Small intestine (tissue), 7 donors: ENCODE measurements at regions not wholly inside any gene's neighbourhood (a gene's known extent, or its start where the extent isn't known, plus 50 kb on each side); places are given as distances from the start of the nearest gene placed in this dataset.
"Not testable (repeated sequence)": the region's sequence is repeated elsewhere in the genome, so short reads cannot be mapped to it uniquely, and the experiment has no call there.

Experiments
- DNase-seq, 2 donors: peaks; one replicate each; pipeline versions ENCODE4 v3.0.0 to v3.0.0-alpha.2; 2013
- FAIRE-seq: peaks from 2 replicates; lab custom pipeline; 2012; peaks lifted over from hg19 to GRCh38; lab: Jason Lieb, UNC
- H3K27ac ChIP-seq, 3 donors: one replicate each; pipeline ENCODE4 v1.5.1; 2013; ENCODE audit warnings: low read length in 2 of 3, mild to moderate bottlenecking in 2 of 3, control low read depth in 1 of 3, inconsistent platforms in 1 of 3, low read depth in 1 of 3, moderate library complexity in 1 of 3
- H3K27me3 ChIP-seq, 3 donors: one replicate each; pipeline ENCODE4 v1.6.1; 2013; ENCODE audit warnings: low read length in 3 of 3, inconsistent platforms in 1 of 3; ENCODE audit not compliant: control insufficient read depth in 3 of 3, insufficient read depth in 3 of 3
- H3K36me3 ChIP-seq, 3 donors: one replicate each; pipeline ENCODE4 v1.6.1; 2013; ENCODE audit warnings: low read length in 3 of 3, inconsistent platforms in 1 of 3, low read depth in 1 of 3, mild to moderate bottlenecking in 1 of 3, moderate library complexity in 1 of 3; ENCODE audit not compliant: control insufficient read depth in 3 of 3, insufficient read depth in 2 of 3
- H3K4me1 ChIP-seq, 3 donors: one replicate each; pipeline ENCODE4 v1.6.1; 2013; ENCODE audit warnings: low read length in 2 of 3, inconsistent platforms in 1 of 3, low read depth in 1 of 3, mild to moderate bottlenecking in 1 of 3, moderate library complexity in 1 of 3; ENCODE audit not compliant: control insufficient read depth in 3 of 3, insufficient read depth in 2 of 3
- H3K4me3 ChIP-seq, 3 donors: one replicate each; pipeline ENCODE4 v1.5.1; 2013; ENCODE audit warnings: low read length in 3 of 3, control low read depth in 1 of 3, inconsistent platforms in 1 of 3, low read depth in 1 of 3, mild to moderate bottlenecking in 1 of 3, moderate library complexity in 1 of 3
- H3K9me3 ChIP-seq, 2 donors: one replicate each; pipeline ENCODE4 v1.6.1; 2013; ENCODE audit warnings: low read depth in 1 of 2, low read length in 1 of 2; ENCODE audit not compliant: control insufficient read depth in 2 of 2, insufficient read depth in 1 of 2
- WGBS, 3 donors: extraction: QIAGEN DNeasy Blood & Tissue Kit; methylation state at CpG; one replicate each; pipeline ENCODE4 v1.1.7; 2013; 5-methylcytosine and 5-hydroxymethylcytosine counted together
- donor health status: healthy with polysubstance abuse.
- donor health status: control.
- donor health status: control.
- donor health status: Bipolar disorder and iron deficiency.
- donor health status: healthy.

GRCh38 chr2:4980995-4981394, 711.2 kb upstream of the SOX11 start:
- H3K4me1 ChIP-seq: no peaks in the 10 kb centered on the region
- H3K9me3 ChIP-seq: no peaks in the 10 kb centered on the region
- H3K27me3 ChIP-seq: no peaks in the 10 kb centered on the region
- FAIRE-seq (no peak), DNase-seq (no peak)
- no peak overlapping the region for H3K4me3 ChIP-seq
- 77 to 83% (median 79%) methylated on average over 5 of the region's 5 CpGs for WGBS, 3 donors
- no peaks in the 10 kb centered on the region for H3K36me3 ChIP-seq
- H3K27ac ChIP-seq: no peak overlapping the region

GRCh38 chr2:4981802-4982409, 710.3 kb upstream of the SOX11 start:
- DNase-seq (no peak), FAIRE-seq (no peak)
- H3K4me3 ChIP-seq: no peak overlapping the region
- H3K36me3 ChIP-seq: no peaks in the 10 kb centered on the region
- H3K27me3 ChIP-seq: no peaks in the 10 kb centered on the region
- H3K4me1 ChIP-seq: no peaks in the 10 kb centered on the region
- 44 to 58% (median 47%) methylated on average over 1 of the region's 1 CpG for WGBS, 3 donors
- H3K27ac ChIP-seq: no peak overlapping the region
- H3K9me3 ChIP-seq: no peaks in the 10 kb centered on the region

GRCh38 chr2:4988444-4988843, 703.7 kb upstream of the SOX11 start:
- not testable (repeated sequence) for H3K27me3 ChIP-seq, FAIRE-seq, H3K36me3 ChIP-seq, H3K9me3 ChIP-seq, DNase-seq, H3K4me1 ChIP-seq, H3K4me3 ChIP-seq, H3K27ac ChIP-seq
- WGBS, 3 donors: 80 to 91% (median 84%) methylated on average over 5 of the region's 5 CpGs

GRCh38 chr2:4992226-4992625, 700.0 kb upstream of the SOX11 start:
- no peak for FAIRE-seq
- Histone ChIP-seq H3K4me3 (no peak overlapping the region), H3K27ac (no peak overlapping the region), H3K9me3 (peaks cover 0 to 1% of the 10 kb centered on the region in 2 donors), H3K36me3 (no peaks in the 10 kb centered on the region), H3K4me1 (no peaks in the 10 kb centered on the region), H3K27me3 (no peaks in the 10 kb centered on the region)
- WGBS, 3 donors: 37 to 47% (median 41%) methylated on average over 4 of the region's 4 CpGs
- DNase-seq: no peak

- H3K4me1 ChIP-seq: no peaks in the 10 kb centered on the region
- no peak overlapping the region for H3K27ac ChIP-seq
- no peak for FAIRE-seq
- no peak overlapping the region for H3K4me3 ChIP-seq
- DNase-seq: no peak
- H3K9me3 ChIP-seq: peaks cover 0 to 1% of the 10 kb centered on the region in 2 donors
- H3K27me3 ChIP-seq: no peaks in the 10 kb centered on the region
- WGBS, 3 donors: 48 to 52% (median 49%) methylated on average over 5 of the region's 5 CpGs
- no peaks in the 10 kb centered on the region for H3K36me3 ChIP-seq
Measured at GRCh38 chr2:4995466-4995865, 696.7 kb upstream of the SOX11 start.

GRCh38 chr2:5007596-5007995, 684.6 kb upstream of the SOX11 start:
- Histone ChIP-seq H3K4me1 (no peaks in the 10 kb centered on the region), H3K27me3 (no peaks in the 10 kb centered on the region), H3K4me3 (no peak overlapping the region), H3K36me3 (no peaks in the 10 kb centered on the region), H3K9me3 (peaks cover 0 to 2% of the 10 kb centered on the region in 2 donors), H3K27ac (no peak overlapping the region)
- FAIRE-seq (no peak), DNase-seq (no peak)
- WGBS, 3 donors: 71 to 77% (median 76%) methylated on average over 5 of the region's 5 CpGs

- DNase-seq (no peak), FAIRE-seq (no peak)
- no peaks in the 10 kb centered on the region for H3K4me1 ChIP-seq
- H3K9me3 ChIP-seq: peaks cover 4 to 7% of the 10 kb centered on the region in 2 donors
- 76 to 77% (median 76%) methylated on average over 5 of the region's 5 CpGs for WGBS, 3 donors
- H3K27ac ChIP-seq: no peak overlapping the region
- no peak overlapping the region for H3K4me3 ChIP-seq
- no peaks in the 10 kb centered on the region for H3K36me3 ChIP-seq
- H3K27me3 ChIP-seq: no peaks in the 10 kb centered on the region
Measured at GRCh38 chr2:5019324-5019723, 672.9 kb upstream of the SOX11 start.

GRCh38 chr2:5020116-5020875, 671.9 kb upstream of the SOX11 start:
- H3K27me3 ChIP-seq: no peaks in the 10 kb centered on the region
- no peak overlapping the region for H3K27ac ChIP-seq
- 55 to 56% (median 55%) methylated on average over 8 of the region's 8 CpGs for WGBS, 3 donors
- no peaks in the 10 kb centered on the region for H3K36me3 ChIP-seq
- H3K9me3 ChIP-seq: peaks cover 4 to 13% of the 10 kb centered on the region in 2 donors
- FAIRE-seq (no peak), DNase-seq (no peak)
- H3K4me3 ChIP-seq: no peak overlapping the region
- H3K4me1 ChIP-seq: no peaks in the 10 kb centered on the region
